ENCODE measurements at regions not wholly inside any gene's neighbourhood (a gene's known extent, or its start where the extent isn't known, plus 50 kb on each side); places are given as distances from the start of the nearest gene placed in this dataset.

- H3K9me2 ChIP-seq (ENCODE audit: insufficient read depth): no peaks in the 10 kb centered on the region
Measured at GRCh38 chr7:155916926-155917655, 104.8 kb upstream of the SHH start.

More at GRCh38 chr7:155916926-155917655, 104.8 kb upstream of the SHH start:
- no peak overlapping the region for H3K27ac ChIP-seq (ENCODE audit: low read depth)
- no peaks in the 10 kb centered on the region for H3F3A ChIP-seq (replicated peaks; ENCODE audit: low read depth)
- no peaks in the 10 kb centered on the region for H3K79me2 ChIP-seq (replicated peaks; ENCODE audit: insufficient read depth)
- H3K27me3 ChIP-seq (ENCODE audit: insufficient read depth): no peaks in the 10 kb centered on the region
- H3K4me1 ChIP-seq (ENCODE audit: insufficient read depth): no peaks in the 10 kb centered on the region
- ATAC-seq: no peak
- H3K27ac Mint-ChIP-seq: no peak overlapping the region
- H3K4me3 Mint-ChIP-seq: no peak overlapping the region
- DNase-seq (ENCODE audit: low spot score): no peak
- H2AFZ ChIP-seq: no peak overlapping the region
- peaks cover 5% of the 10 kb centered on the region; the same call in 1 of the 3 replicates for H3K9me3 Mint-ChIP-seq
- H4K20me1 ChIP-seq (replicated peaks; ENCODE audit: insufficient read depth): no peaks in the 10 kb centered on the region
- H3K27me3 Mint-ChIP-seq (ENCODE audit: insufficient read depth, low read depth, poor library complexity): peaks cover 17% of the 10 kb centered on the region
- TF ChIP-seq POLR2AphosphoS5 (IDR thresholded peaks at IDR 0.05; ENCODE audit: low read depth) (no peak), STAT1 (IDR thresholded peaks at IDR 0.05; ENCODE audit: unreplicated experiment) (no peak), CREB1 (CRISPR knock-in tag; IDR thresholded peaks at IDR 0.05; ENCODE audit: low read depth) (no peak), REST (IDR thresholded peaks at IDR 0.05; ENCODE audit: unreplicated experiment) (no peak), EZH2 (IDR thresholded peaks at IDR 0.05; ENCODE audit: low read depth, unreplicated experiment) (no peak), EZH2phosphoT487 (IDR thresholded peaks at IDR 0.05; ENCODE audit: unreplicated experiment) (no peak), ZNF462 (CRISPR knock-in tag; IDR thresholded peaks at IDR 0.05) (no peak), ZNF114 (CRISPR knock-in tag; IDR thresholded peaks at IDR 0.05) (no peak), CTCF (conservative IDR thresholded peaks at IDR 0.05; ENCODE audit: low read depth in 2 of 2) (no peak), ZNF331 (CRISPR knock-in tag; IDR thresholded peaks at IDR 0.05; ENCODE audit: low read depth) (no peak), ETS1 (IDR thresholded peaks at IDR 0.05) (no peak), JUNB (IDR thresholded peaks at IDR 0.05; ENCODE audit: unreplicated experiment) (no peak), NANOG (IDR thresholded peaks at IDR 0.05; ENCODE audit: borderline replicate concordance) (no peak)
- H3K4me3 ChIP-seq: no peak overlapping the region
- H3K4me1 Mint-ChIP-seq: peaks cover 9% of the 10 kb centered on the region
- H3K36me3 Mint-ChIP-seq (ENCODE audit: low read depth): peaks cover under 1% of the 10 kb centered on the region; the same call in 2 of the 3 replicates
- H3K36me3 ChIP-seq (ENCODE audit: insufficient read depth): no peaks in the 10 kb centered on the region
- H3K4me2 ChIP-seq: no peak overlapping the region

Data from GM23338 (cell line).